ENCODE measurements at regions not wholly inside any gene's neighbourhood (a gene's known extent, or its start where the extent isn't known, plus 50 kb on each side); places are given as distances from the start of the nearest gene placed in this dataset.
"Not testable (repeated sequence)": the region's sequence is repeated elsewhere in the genome, so short reads cannot be mapped to it uniquely, and the experiment has no call there.

DNA sequence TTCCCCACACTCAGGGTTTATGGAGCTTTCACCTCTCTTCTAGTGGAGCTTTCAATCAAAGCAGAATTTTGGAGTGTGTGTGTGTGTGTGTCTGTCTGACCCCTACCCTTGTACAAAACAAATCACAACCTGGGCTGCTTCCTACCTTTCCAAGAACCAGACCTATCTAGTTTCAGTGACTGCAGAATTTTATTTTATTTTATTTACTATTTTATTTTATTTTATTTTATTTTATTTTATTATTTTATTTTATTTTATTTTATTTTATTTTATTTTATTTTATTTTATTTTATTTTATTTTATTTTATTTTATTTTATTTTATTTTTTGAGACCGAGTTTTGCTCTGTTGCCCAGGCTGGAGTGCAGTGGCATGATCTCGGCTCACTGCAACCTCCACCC is 151.6 kb upstream of the SEMA6A start:
- not testable (repeated sequence) for TF ChIP-seq ZNF384 (IDR thresholded peaks at IDR 0.05); FOXA1 (IDR thresholded peaks at IDR 0.05); SP1 (IDR thresholded peaks at IDR 0.05); SUZ12 (IDR thresholded peaks at IDR 0.05); BHLHE40 (IDR thresholded peaks at IDR 0.05; ENCODE audit: borderline replicate concordance); FOXM1 (IDR thresholded peaks at IDR 0.05; ENCODE audit: borderline replicate concordance); L3MBTL2 (conservative IDR thresholded peaks at IDR 0.05); TARDBP (IDR thresholded peaks at IDR 0.05); HDGF (IDR thresholded peaks at IDR 0.05; ENCODE audit: borderline replicate concordance); FOXK2 (IDR thresholded peaks at IDR 0.05)
- TF ChIP-seq, protein P1, sequence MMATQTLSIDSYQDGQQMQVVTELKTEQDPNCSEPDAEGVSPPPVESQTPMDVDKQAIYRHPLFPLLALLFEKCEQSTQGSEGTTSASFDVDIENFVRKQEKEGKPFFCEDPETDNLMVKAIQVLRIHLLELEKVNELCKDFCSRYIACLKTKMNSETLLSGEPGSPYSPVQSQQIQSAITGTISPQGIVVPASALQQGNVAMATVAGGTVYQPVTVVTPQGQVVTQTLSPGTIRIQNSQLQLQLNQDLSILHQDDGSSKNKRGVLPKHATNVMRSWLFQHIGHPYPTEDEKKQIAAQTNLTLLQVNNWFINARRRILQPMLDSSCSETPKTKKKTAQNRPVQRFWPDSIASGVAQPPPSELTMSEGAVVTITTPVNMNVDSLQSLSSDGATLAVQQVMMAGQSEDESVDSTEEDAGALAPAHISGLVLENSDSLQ (IDR thresholded peaks at IDR 0.05), result not testable (repeated sequence)

Data from HEK293T (cell line).